Neural cell (in vitro differentiated cells): ENCODE measurements at regions not wholly inside any gene's neighbourhood (a gene's known extent, or its start where the extent isn't known, plus 50 kb on each side); places are given as distances from the start of the nearest gene placed in this dataset.

Source experiments
- H2AFZ ChIP-seq: fragments of 200-600, 300-800 bp; sonication (generic), shearing (Covaris generic); 2 replicates; pipeline ENCODE4 v1.6.0; 2014; ENCODE audit warnings: low read depth, mild to moderate bottlenecking, antibody characterized with exemption, low read length, moderate library complexity
- H3F3A ChIP-seq: fragments of 200-600 bp; shearing (Covaris generic); 2 replicates; pipeline ENCODE4 v1.6.1; 2016; ENCODE audit warnings: mild to moderate bottlenecking, moderate library complexity, mixed read lengths, antibody characterized with exemption, low read length; ENCODE audit not compliant: insufficient read depth, poor library complexity, severe bottlenecking
- H3K27ac ChIP-seq: fragments of 200-600, 300-800 bp; sonication (generic), shearing (Covaris generic); 2 replicates; pipeline ENCODE4 v1.5.1; 2014; ENCODE audit warnings: mild to moderate bottlenecking, low read length, moderate library complexity
- H3K27me3 ChIP-seq: fragments of 300-800, 200-600 bp; sonication (generic), shearing (Covaris generic); 2 replicates; pipeline ENCODE4 v1.6.0; 2014; ENCODE audit warnings: mild to moderate bottlenecking, low read depth, low read length, moderate library complexity; ENCODE audit not compliant: insufficient read depth
- H3K36me3 ChIP-seq: fragments of 300-800, 200-600 bp; sonication (generic), shearing (Covaris generic); 2 replicates; pipeline ENCODE4 v1.5.1; 2014; ENCODE audit warnings: mild to moderate bottlenecking, antibody characterized with exemption, low read length, moderate library complexity; ENCODE audit not compliant: insufficient read depth
- H3K4me2 ChIP-seq: fragments of 300-800, 200-600 bp; sonication (generic), shearing (Covaris generic); 2 replicates; pipeline ENCODE4 v1.6.0; 2014; ENCODE audit warnings: mild to moderate bottlenecking, low read length
- H3K4me3 ChIP-seq: fragments of 300-800, 200-600 bp; sonication (generic), shearing (Covaris generic); 2 replicates; pipeline ENCODE4 v1.5.1; 2014; ENCODE audit warnings: mild to moderate bottlenecking, low read length, moderate library complexity
- H3K79me2 ChIP-seq: fragments of 200-600 bp; shearing (Covaris generic); replicated peaks from 2 replicates; pipeline ENCODE4 v1.6.0; 2014; ENCODE audit warnings: mild to moderate bottlenecking, low read length, moderate library complexity; ENCODE audit not compliant: insufficient read depth
- H3K9ac ChIP-seq: fragments of 300-800, 200-600 bp; sonication (generic), shearing (Covaris generic); 2 replicates; pipeline ENCODE4 v1.6.1; 2016; ENCODE audit warnings: mild to moderate bottlenecking, low read length, mixed read lengths
- H3K9me2 ChIP-seq: fragments of 200-600 bp; shearing (Covaris generic); 2 replicates; pipeline ENCODE4 v1.6.1; 2016; ENCODE audit warnings: mild to moderate bottlenecking, low read length, mixed read lengths; ENCODE audit not compliant: insufficient read depth
- H3K9me3 ChIP-seq: fragments of 200-600, 300-800 bp; sonication (generic), shearing (Covaris generic); 2 replicates; pipeline ENCODE4 v1.6.1; 2016; ENCODE audit warnings: mild to moderate bottlenecking, mixed run types, low read length, moderate library complexity, mixed read lengths
- H4K20me1 ChIP-seq: fragments of 200-600 bp; shearing (Covaris generic); 2 replicates; pipeline ENCODE4 v1.6.1; 2016; ENCODE audit warnings: mild to moderate bottlenecking, mixed run types; ENCODE audit not compliant: insufficient read depth
- CTCF ChIP-seq: fragments of 450-650 bp; IDR thresholded peaks from 2 replicates; pipeline ENCODE4 v1.5.1; 2014; ENCODE audit warnings: antibody characterized with exemption, mild to moderate bottlenecking, moderate library complexity; ENCODE audit not compliant: poor library complexity, severe bottlenecking
- EP300 ChIP-seq: fragments of 450-650 bp; conservative IDR thresholded peaks from 2 replicates; pipeline ENCODE4 v1.6.1; 2014; ENCODE audit warnings: antibody characterized with exemption, mild to moderate bottlenecking, moderate library complexity; ENCODE audit not compliant: poor library complexity, severe bottlenecking
- EZH2 ChIP-seq: fragments of 200-600, 300-800 bp; shearing (Covaris generic), sonication (generic); IDR thresholded peaks from 2 replicates; pipeline ENCODE4 v1.6.1; 2014; ENCODE audit warnings: antibody characterized with exemption, low read length, borderline replicate concordance, mild to moderate bottlenecking; ENCODE audit not compliant: insufficient read depth, poor library complexity, severe bottlenecking
- MXI1 ChIP-seq: fragments of 450-650 bp; conservative IDR thresholded peaks from 2 replicates; pipeline ENCODE4 v1.6.1; 2014; ENCODE audit warnings: antibody characterized with exemption, mild to moderate bottlenecking; ENCODE audit not compliant: poor library complexity, severe bottlenecking
- POLR2AphosphoS5 ChIP-seq: IDR thresholded peaks from 2 replicates; pipeline ENCODE4 v1.6.1; 2012
- RAD21 ChIP-seq: fragments of 450-650 bp; conservative IDR thresholded peaks from 2 replicates; pipeline ENCODE4 v1.6.1; 2014; ENCODE audit warnings: antibody characterized with exemption, mild to moderate bottlenecking, moderate library complexity
- REST ChIP-seq: IDR thresholded peaks from 2 replicates; pipeline ENCODE4 v1.6.1; 2012; ENCODE audit warnings: borderline replicate concordance
- SMC3 ChIP-seq: fragments of 450-650 bp; conservative IDR thresholded peaks from 2 replicates; pipeline ENCODE4 v1.6.1; 2014; ENCODE audit warnings: antibody characterized with exemption, mild to moderate bottlenecking, moderate library complexity; ENCODE audit not compliant: poor library complexity
- TAF1 ChIP-seq: IDR thresholded peaks from 2 replicates; pipeline ENCODE4 v1.6.1; 2012; ENCODE audit warnings: low read depth

DNA sequence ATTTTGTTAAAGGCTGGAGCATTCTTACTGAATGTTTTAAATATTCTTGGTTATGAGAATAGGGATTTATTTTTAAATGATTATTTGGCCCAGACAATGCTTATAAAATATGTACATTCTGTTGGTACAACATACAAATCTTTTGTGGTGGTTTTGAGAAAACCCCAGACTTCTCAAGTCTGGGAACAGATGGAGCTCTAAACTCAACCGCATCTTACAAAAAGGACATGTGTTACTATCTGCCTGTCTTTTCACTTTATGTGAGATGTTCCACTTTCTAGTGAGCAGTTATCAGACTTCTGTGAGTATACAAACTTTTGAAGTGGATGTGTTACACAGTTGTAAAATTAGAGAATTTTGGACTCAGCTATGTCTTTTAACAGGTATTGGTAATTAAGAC lies 135.5 kb upstream of the RBMS3 start:
- TF ChIP-seq RAD21 (no peak), EZH2 (no peak), EP300 (no peak), REST (no peak), CTCF (no peak), POLR2AphosphoS5 (no peak), TAF1 (no peak), SMC3 (no peak), MXI1 (no peak)
- no peaks in the 10 kb centered on the region for H3K79me2 ChIP-seq
- H3K9ac ChIP-seq, result no peak overlapping the region
- H3K9me3 ChIP-seq, result no peaks in the 10 kb centered on the region
- H3K27ac ChIP-seq, result no peak overlapping the region
- H4K20me1 ChIP-seq, result no peaks in the 10 kb centered on the region
- no peaks in the 10 kb centered on the region for H3K27me3 ChIP-seq
- H3K9me2 ChIP-seq, result no peaks in the 10 kb centered on the region
- H3F3A ChIP-seq, result no peaks in the 10 kb centered on the region
- H2AFZ ChIP-seq, result no peak overlapping the region
- H3K4me3 ChIP-seq, result no peak overlapping the region
- H3K4me2 ChIP-seq, result no peak overlapping the region
- H3K36me3 ChIP-seq, result no peaks in the 10 kb centered on the region

DNA sequence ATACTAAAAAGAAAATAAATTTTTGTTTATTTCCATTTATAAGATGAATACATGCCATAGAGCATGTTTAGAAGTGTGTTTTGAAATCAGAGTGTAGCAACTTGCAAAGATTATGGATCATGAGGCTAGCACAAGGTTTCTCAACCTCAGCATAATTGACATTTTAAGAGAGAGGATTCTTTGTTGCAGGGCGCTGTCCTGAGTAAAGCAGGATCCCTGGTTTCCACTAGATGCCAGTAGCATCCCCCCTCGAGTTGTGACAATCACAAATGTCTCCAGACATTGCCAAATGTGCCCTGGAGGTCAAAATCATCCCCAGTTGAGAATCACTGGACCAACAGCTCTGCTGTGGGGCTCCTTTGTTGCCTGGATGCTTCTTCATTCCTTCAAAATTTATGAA lies 128.5 kb upstream of the RBMS3 start:
- H3K9me3 ChIP-seq, result no peaks in the 10 kb centered on the region
- no peaks in the 10 kb centered on the region for H3K27me3 ChIP-seq
- no peak overlapping the region for H2AFZ ChIP-seq
- no peaks in the 10 kb centered on the region for H3F3A ChIP-seq
- no peaks in the 10 kb centered on the region for H3K9me2 ChIP-seq
- TF ChIP-seq CTCF (no peak), TAF1 (no peak), RAD21 (no peak), POLR2AphosphoS5 (no peak), EP300 (no peak), MXI1 (no peak), REST (no peak), EZH2 (no peak), SMC3 (no peak)
- H3K27ac ChIP-seq, result no peak overlapping the region
- no peak overlapping the region for H3K4me2 ChIP-seq
- no peak overlapping the region for H3K9ac ChIP-seq
- no peaks in the 10 kb centered on the region for H3K36me3 ChIP-seq
- no peak overlapping the region for H3K4me3 ChIP-seq
- H3K79me2 ChIP-seq, result no peaks in the 10 kb centered on the region
- no peaks in the 10 kb centered on the region for H4K20me1 ChIP-seq
